ENCODE measurements at regions not wholly inside any gene's neighbourhood (a gene's known extent, or its start where the extent isn't known, plus 50 kb on each side); places are given as distances from the start of the nearest gene placed in this dataset.

DNA sequence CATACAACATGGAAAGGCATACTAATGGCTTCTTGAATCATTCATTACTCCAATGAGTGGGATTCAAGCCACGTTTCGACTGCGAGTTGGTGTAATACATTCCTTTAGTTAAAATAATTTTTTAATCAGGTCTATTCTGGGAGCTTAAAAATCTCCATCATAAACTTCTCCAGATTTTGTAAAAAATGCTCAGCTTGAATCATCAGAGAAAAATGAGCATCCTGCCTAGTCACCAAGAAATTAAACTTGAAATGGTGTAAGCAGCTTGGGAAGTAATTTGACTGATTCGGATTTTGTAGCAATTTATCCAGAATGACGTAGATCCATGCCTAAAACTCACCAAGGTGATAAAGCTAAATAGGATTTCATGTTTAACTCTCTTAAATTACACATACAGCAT, 165.7 kb downstream of the SLCO4C1 start:
- H3K4me3 ChIP-seq (ENCODE audit: low read depth, low read length): no peak overlapping the region
- no peaks in the 10 kb centered on the region for H3K36me3 ChIP-seq (replicated peaks)
- H3K27me3 ChIP-seq (replicated peaks): no peaks in the 10 kb centered on the region
- H3K27ac ChIP-seq: no peak overlapping the region
- no peak for DNase-seq
- TF ChIP-seq, protein P1, sequence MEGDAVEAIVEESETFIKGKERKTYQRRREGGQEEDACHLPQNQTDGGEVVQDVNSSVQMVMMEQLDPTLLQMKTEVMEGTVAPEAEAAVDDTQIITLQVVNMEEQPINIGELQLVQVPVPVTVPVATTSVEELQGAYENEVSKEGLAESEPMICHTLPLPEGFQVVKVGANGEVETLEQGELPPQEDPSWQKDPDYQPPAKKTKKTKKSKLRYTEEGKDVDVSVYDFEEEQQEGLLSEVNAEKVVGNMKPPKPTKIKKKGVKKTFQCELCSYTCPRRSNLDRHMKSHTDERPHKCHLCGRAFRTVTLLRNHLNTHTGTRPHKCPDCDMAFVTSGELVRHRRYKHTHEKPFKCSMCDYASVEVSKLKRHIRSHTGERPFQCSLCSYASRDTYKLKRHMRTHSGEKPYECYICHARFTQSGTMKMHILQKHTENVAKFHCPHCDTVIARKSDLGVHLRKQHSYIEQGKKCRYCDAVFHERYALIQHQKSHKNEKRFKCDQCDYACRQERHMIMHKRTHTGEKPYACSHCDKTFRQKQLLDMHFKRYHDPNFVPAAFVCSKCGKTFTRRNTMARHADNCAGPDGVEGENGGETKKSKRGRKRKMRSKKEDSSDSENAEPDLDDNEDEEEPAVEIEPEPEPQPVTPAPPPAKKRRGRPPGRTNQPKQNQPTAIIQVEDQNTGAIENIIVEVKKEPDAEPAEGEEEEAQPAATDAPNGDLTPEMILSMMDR (IDR thresholded peaks at IDR 0.05; ENCODE audit: low read depth, low read length, missing control alignments): no peak
- in situ Hi-C loops (cut with HindIII; ENCODE audit: low pct_ligation_motif_present, low sequenced_read_pairs): no loop called here

DNA sequence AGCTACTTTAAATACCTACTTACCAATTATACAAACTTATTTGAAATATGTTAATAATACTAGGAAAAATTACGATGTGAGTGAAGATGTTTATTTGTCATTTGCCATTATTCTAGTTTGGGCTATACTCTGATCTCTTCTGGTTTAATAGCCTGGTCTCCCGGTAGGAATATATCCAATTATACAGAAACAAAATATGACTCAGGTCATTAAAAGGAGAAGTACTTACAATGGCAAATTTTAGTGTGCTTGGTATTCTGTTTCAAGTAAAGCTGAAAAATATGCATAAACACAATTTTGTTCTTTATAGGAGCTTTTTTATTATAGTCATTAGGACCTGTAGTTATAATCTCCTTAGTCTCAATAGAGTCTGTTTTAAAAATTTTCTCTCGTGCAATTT, 176.8 kb downstream of the SLCO4C1 start:
- DNase-seq: no peak
- in situ Hi-C loops (cut with HindIII; ENCODE audit: low pct_ligation_motif_present, low sequenced_read_pairs): no loop called here
- H3K27me3 ChIP-seq (replicated peaks): no peaks in the 10 kb centered on the region
- H3K36me3 ChIP-seq (replicated peaks): no peaks in the 10 kb centered on the region
- TF ChIP-seq, protein P1 (IDR thresholded peaks at IDR 0.05; ENCODE audit: low read depth, low read length, missing control alignments): no peak
- H3K27ac ChIP-seq: no peak overlapping the region
- H3K4me3 ChIP-seq (ENCODE audit: low read depth, low read length): no peak overlapping the region

DNA sequence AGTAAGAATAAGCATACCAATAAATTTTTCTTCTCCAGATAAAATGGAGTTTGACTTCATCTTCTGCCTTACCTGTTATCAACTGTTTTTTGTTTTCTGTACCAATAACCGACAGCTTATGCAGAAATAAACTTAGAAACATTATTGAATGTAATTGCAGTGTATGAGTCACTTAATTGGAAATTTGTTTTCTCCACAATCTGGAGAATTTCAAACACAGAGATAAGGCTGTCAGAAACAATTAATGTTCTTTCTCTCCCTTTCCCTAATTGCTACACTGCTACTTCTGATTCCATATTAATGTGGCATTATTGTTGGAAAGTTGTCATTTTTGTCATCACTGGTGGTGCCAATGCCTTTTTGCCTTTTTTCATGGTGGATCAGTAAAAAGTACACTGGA, 180.3 kb downstream of the SLCO4C1 start:
- TF ChIP-seq, protein P1 (IDR thresholded peaks at IDR 0.05; ENCODE audit: low read depth, low read length, missing control alignments): no peak
- Histone ChIP-seq H3K36me3 (replicated peaks) (no peaks in the 10 kb centered on the region), H3K27me3 (replicated peaks) (no peaks in the 10 kb centered on the region), H3K27ac (no peak overlapping the region), H3K4me3 (ENCODE audit: low read depth, low read length) (no peak overlapping the region)
- in situ Hi-C loops (cut with HindIII; ENCODE audit: low pct_ligation_motif_present, low sequenced_read_pairs): no loop called here
- DNase-seq: no peak

DNA sequence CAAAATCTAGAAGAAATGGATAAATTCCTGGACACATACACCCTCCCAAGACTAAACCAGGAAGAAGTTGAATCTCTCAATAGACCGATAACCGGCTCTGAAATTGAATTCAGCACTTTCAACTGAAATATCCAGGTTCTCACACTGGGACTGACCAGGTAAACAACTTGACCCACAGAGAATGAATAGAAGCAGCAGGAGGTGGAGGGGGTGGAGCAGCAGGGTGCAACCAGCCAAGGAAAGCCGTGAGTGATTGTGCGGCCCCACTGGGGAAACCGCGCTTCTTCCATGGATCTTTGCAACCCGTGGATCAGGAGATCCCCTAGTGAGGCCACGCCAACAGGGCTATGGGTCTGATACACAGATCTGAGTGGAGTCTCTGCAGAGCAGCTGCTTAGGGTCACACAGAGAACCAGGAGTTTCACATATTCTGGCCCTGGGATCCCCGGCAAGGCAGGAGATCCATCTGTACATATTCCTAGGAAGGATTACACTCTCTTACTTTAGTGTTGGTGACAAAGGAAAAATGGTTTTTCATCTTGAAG, 181.5 kb downstream of the SLCO4C1 start:
- in situ Hi-C loops (cut with HindIII; ENCODE audit: low pct_ligation_motif_present, low sequenced_read_pairs): no loop called here
- TF ChIP-seq, protein P1 (IDR thresholded peaks at IDR 0.05; ENCODE audit: low read depth, low read length, missing control alignments): no peak

DNA sequence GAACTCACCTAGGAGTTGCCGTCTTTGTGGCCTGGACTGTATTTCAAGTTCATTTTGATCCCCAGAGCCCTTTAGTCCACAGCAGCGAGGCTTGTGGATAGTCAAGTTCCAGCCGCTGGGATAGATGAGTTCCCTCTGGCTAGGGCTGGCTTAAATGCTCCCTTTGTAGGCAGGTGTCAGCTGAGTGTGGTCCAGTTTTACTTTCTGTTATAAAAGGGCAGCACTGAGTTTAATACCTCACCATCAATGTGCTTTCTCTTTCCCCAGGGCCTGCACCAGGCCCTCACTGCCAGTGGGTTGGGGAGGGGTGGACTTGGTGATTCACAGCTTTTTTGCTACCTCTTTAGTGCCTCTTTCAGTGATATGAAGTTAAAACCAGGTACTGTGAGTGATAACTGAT, 188.2 kb downstream of the SLCO4C1 start:
- TF ChIP-seq, protein P1 (IDR thresholded peaks at IDR 0.05; ENCODE audit: low read depth, low read length, missing control alignments): no peak
- no peak for DNase-seq
- H3K27ac ChIP-seq: no peak overlapping the region
- H3K4me3 ChIP-seq (ENCODE audit: low read depth, low read length): no peak overlapping the region
- in situ Hi-C loops (cut with HindIII; ENCODE audit: low pct_ligation_motif_present, low sequenced_read_pairs): no loop called here
- no peaks in the 10 kb centered on the region for H3K36me3 ChIP-seq (replicated peaks)
- H3K27me3 ChIP-seq (replicated peaks): no peaks in the 10 kb centered on the region

More for the DNA sequence above, 181.5 kb downstream of the SLCO4C1 start:
- Histone ChIP-seq H3K36me3 (replicated peaks) (no peaks in the 10 kb centered on the region), H3K4me3 (ENCODE audit: low read depth, low read length) (no peak overlapping the region), H3K27ac (no peak overlapping the region), H3K27me3 (replicated peaks) (no peaks in the 10 kb centered on the region)
- no peak for DNase-seq

DNA sequence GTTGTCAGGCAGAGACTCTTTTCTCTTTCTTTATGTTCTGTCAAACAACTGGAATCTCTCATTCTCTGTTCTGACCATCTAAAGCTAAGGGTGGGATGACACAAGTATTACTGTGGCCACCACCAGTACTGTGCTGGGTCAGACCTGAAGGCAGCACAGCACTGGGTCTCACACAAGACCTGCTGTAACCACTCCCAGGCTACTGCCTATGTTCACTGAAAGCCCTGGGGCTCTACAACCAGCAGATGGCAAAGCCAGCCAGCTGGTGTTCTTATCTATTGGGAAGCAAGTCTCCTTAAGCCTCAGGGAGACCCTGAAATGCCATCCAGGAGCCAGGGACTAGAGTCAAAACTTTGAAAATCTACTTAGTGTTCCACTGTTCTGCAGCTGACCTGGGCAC, 189.5 kb downstream of the SLCO4C1 start:
- in situ Hi-C loops (cut with HindIII; ENCODE audit: low pct_ligation_motif_present, low sequenced_read_pairs): no loop called here
- Histone ChIP-seq H3K27ac (no peak overlapping the region), H3K27me3 (replicated peaks) (no peaks in the 10 kb centered on the region), H3K4me3 (ENCODE audit: low read depth, low read length) (no peak overlapping the region), H3K36me3 (replicated peaks) (no peaks in the 10 kb centered on the region)
- DNase-seq: no peak
- TF ChIP-seq, protein P1 (IDR thresholded peaks at IDR 0.05; ENCODE audit: low read depth, low read length, missing control alignments): no peak
